Panc1 (cell line): ENCODE measurements at regions not wholly inside any gene's neighbourhood (a gene's known extent, or its start where the extent isn't known, plus 50 kb on each side); places are given as distances from the start of the nearest gene placed in this dataset.
"Not testable (repeated sequence)": the region's sequence is repeated elsewhere in the genome, so short reads cannot be mapped to it uniquely, and the experiment has no call there.

Experiments used
- ATAC-seq: fragments of 200-7000 bp; cut with Tn5 transposase; 2 replicates; pipeline ENCODE4 v1.9.1; 2020; ENCODE audit warnings: mild to moderate bottlenecking, moderate library complexity
- BruUV-seq: library from RNA; stranded (reverse); fragments of 400-500 nt; replicated peaks from 2 replicates; lab custom pipeline; 2021; lab: Mats Ljungman, UMichigan
- CTCF ChIA-PET: fragments of 300-600 bp; sonication (Branson Sonifier 250); formaldehyde crosslinking; loops from one replicate; lab custom pipeline; 2022; ENCODE audit warnings: antibody characterized with exemption; lab: Charles Lee
- POLR2A ChIA-PET: fragments of 300-600 bp; sonication (Branson Sonifier 250); formaldehyde crosslinking; loops from one replicate; lab custom pipeline; 2022; ENCODE audit warnings: antibody characterized with exemption; lab: Charles Lee
- DNase-seq: peaks from one replicate; pipeline ENCODE4 v3.0.0-alpha.2; 2010; ENCODE audit warnings: low read depth, low spot score
- H3K27ac ChIP-seq: 2 replicates; pipeline ENCODE4 v1.5.1; 2011; ENCODE audit warnings: mild to moderate bottlenecking, low read length, inconsistent platforms
- H3K27me3 ChIP-seq: fragments of 200-500 bp; sonication (Bioruptor generic); 2 replicates; pipeline ENCODE4 v1.6.0; 2014; ENCODE audit warnings: low read length, inconsistent platforms; ENCODE audit not compliant: control insufficient read depth, insufficient read depth
- H3K36me3 ChIP-seq: fragments of 200-500 bp; sonication (Bioruptor generic); 2 replicates; pipeline ENCODE4 v1.5.1; 2014; ENCODE audit warnings: inconsistent platforms, mild to moderate bottlenecking, low read length, moderate library complexity; ENCODE audit not compliant: control insufficient read depth, insufficient read depth
- H3K4me1 ChIP-seq: 2 replicates; pipeline ENCODE4 v1.5.1; 2011; ENCODE audit warnings: inconsistent platforms, mild to moderate bottlenecking, low read length, moderate library complexity; ENCODE audit not compliant: control insufficient read depth, insufficient read depth
- H3K4me3 ChIP-seq, 2 experiments: 2 replicates each; pipeline ENCODE4 v1.5.1; 2011 to 2012; ENCODE audit warnings: low read depth in 2 of 2, low read length in 2 of 2, mild to moderate bottlenecking in 2 of 2, inconsistent platforms in 1 of 2, moderate library complexity in 1 of 2
- H3K9me3 ChIP-seq: fragments of 200-500 bp; sonication (Bioruptor generic); 2 replicates; pipeline ENCODE4 v1.5.1; 2014; ENCODE audit warnings: low read depth, mild to moderate bottlenecking, inconsistent platforms, low read length, moderate library complexity; ENCODE audit not compliant: control insufficient read depth, insufficient read depth
- POLR2AphosphoS5 ChIP-seq: IDR thresholded peaks from 2 replicates; pipeline ENCODE4 v1.6.1; 2012; ENCODE audit warnings: mild to moderate bottlenecking, low read depth, low read length, moderate library complexity
- REST ChIP-seq, 2 experiments: IDR thresholded peaks; 2 replicates each; pipeline ENCODE4 v1.6.1; 2011 to 2012; ENCODE audit warnings: low read depth in 2 of 2, control low read depth in 1 of 2, low read length in 1 of 2, mild to moderate bottlenecking in 1 of 2, moderate library complexity in 1 of 2; ENCODE audit not compliant: insufficient read depth in 1 of 2
- SIN3A ChIP-seq: IDR thresholded peaks from 2 replicates; pipeline ENCODE4 v1.6.1; 2012; ENCODE audit warnings: low read depth, mild to moderate bottlenecking, low read length, moderate library complexity, borderline replicate concordance; ENCODE audit not compliant: insufficient read depth
- TCF7L2 ChIP-seq: IDR thresholded peaks from 2 replicates; pipeline ENCODE4 v1.6.1; 2011; ENCODE audit warnings: mild to moderate bottlenecking, low read depth, low read length, inconsistent platforms
- in situ Hi-C: cut with HindIII; loops from 2 replicates; pipeline ENCODE4 v1.10.0; 2016; ENCODE audit warnings: low sequenced_read_pairs, low pct_unique_long_range_greater_than_20kb
- intact Hi-C: fragments of 100-400 bp; cut with micrococcal nuclease; formaldehyde crosslinking; loops from one replicate; pipeline ENCODE4 v1.10.0; 2022; ENCODE audit not compliant: unreplicated experiment
- TF ChIP-seq, protein P1 (sequence below): fragments of 450-650 bp; IDR thresholded peaks from 2 replicates; pipeline ENCODE4 v1.5.1; 2017; ENCODE audit warnings: mild to moderate bottlenecking

DNA sequence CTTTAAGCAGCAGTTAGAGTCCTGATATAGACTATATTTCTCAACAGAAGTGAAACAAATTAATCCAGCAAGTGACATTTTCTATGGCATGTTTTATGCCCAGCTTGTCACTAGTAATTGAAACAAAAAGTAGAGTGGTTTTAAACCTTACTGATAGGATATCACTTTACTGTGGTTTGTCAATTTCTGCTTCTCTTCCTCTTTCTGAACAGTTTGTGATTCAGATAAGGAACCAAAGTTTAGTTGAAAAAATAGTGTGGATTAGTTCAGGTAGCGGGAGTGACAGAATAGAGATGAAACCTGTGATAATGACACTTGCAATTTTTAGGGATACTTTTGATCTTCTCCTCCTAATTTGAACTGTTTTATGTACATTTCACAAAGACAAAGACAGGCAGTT, 485.7 kb upstream of the EDIL3 start:
- no TSS peak for BruUV-seq
- ChIA-PET CTCF (no interaction called here), POLR2A (no interaction called here)
- Histone ChIP-seq H3K27me3 (no peaks in the 10 kb centered on the region), H3K27ac (no peak overlapping the region), H3K4me3 (no peak overlapping the region), H3K36me3 (no peaks in the 10 kb centered on the region), H3K4me1 (no peaks in the 10 kb centered on the region), H3K9me3 (no peaks in the 10 kb centered on the region)
- TF ChIP-seq POLR2AphosphoS5 (no peak), TCF7L2 (no peak), REST (IDR thresholded peaks at IDR 0.05; ENCODE audit: insufficient read depth in 1 of 2, low read depth in 2 of 2, low read length in 1 of 2) (no peak), SIN3A (no peak)
- TF ChIP-seq, protein P1, sequence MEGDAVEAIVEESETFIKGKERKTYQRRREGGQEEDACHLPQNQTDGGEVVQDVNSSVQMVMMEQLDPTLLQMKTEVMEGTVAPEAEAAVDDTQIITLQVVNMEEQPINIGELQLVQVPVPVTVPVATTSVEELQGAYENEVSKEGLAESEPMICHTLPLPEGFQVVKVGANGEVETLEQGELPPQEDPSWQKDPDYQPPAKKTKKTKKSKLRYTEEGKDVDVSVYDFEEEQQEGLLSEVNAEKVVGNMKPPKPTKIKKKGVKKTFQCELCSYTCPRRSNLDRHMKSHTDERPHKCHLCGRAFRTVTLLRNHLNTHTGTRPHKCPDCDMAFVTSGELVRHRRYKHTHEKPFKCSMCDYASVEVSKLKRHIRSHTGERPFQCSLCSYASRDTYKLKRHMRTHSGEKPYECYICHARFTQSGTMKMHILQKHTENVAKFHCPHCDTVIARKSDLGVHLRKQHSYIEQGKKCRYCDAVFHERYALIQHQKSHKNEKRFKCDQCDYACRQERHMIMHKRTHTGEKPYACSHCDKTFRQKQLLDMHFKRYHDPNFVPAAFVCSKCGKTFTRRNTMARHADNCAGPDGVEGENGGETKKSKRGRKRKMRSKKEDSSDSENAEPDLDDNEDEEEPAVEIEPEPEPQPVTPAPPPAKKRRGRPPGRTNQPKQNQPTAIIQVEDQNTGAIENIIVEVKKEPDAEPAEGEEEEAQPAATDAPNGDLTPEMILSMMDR, result no peak
- intact Hi-C loops (no loop called here), in situ Hi-C loops (no loop called here)
- ATAC-seq (no peak), DNase-seq (no peak)

DNA sequence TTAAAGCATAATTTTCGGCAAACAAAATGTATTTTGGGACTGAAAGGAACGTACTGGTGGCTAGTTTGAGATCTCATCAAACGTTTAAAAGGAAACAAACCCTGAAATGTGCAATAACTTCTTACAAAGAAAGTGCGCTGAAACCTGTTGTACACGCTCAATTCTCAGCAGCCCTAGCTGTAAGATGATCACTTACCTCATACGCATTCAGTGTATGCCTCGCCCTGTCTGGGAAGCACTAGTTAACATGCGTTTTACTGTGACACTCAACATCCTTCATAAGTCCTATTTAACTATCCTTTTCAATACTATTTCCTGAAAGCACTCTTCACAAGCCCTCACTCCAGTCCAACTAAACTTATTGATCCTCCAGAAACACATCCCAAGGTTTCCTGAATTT, 485.0 kb upstream of the EDIL3 start:
- no TSS peak for BruUV-seq
- H3K9me3 ChIP-seq, result no peaks in the 10 kb centered on the region
- no peak overlapping the region for H3K4me3 ChIP-seq
- in situ Hi-C loops (no loop called here), intact Hi-C loops (no loop called here)
- no peak for ATAC-seq
- no peak overlapping the region for H3K27ac ChIP-seq
- TF ChIP-seq REST (IDR thresholded peaks at IDR 0.05; ENCODE audit: insufficient read depth in 1 of 2, low read depth in 2 of 2, low read length in 1 of 2) (no peak), TCF7L2 (no peak), SIN3A (no peak), POLR2AphosphoS5 (no peak)
- TF ChIP-seq, protein P1, result no peak
- H3K36me3 ChIP-seq, result no peaks in the 10 kb centered on the region
- H3K4me1 ChIP-seq, result no peaks in the 10 kb centered on the region
- ChIA-PET POLR2A (no interaction called here), CTCF (no interaction called here)
- H3K27me3 ChIP-seq, result no peaks in the 10 kb centered on the region
- DNase-seq, result no peak

DNA sequence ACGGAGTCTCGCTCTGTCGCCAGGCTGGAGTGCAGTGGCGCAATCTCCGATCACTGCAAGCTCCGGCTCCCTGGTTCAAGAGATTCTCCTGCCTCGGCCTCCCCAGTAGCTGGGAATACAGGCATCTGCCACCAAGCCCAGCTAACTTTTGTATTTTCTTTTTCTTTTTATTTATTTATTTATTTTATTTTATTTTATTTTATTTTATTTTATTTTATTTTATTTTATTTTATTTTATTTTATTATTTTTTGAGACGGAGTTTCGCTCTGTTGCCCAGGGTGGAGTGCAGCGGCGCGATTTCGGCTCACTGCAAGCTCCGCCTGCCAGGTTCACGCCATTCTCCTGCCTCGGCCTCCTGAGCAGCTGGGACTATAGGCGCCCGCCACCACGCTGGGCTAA, 479.3 kb upstream of the EDIL3 start:
- in situ Hi-C loops, H3K4me3 ChIP-seq, POLR2A ChIA-PET, H3K36me3 ChIP-seq, intact Hi-C loops, H3K4me1 ChIP-seq, H3K27ac ChIP-seq, BruUV-seq, DNase-seq, H3K9me3 ChIP-seq, ATAC-seq, H3K27me3 ChIP-seq: not testable (repeated sequence)
- CTCF ChIA-PET, result interaction anchor here (0.7 kb wide), 1 partner anchor 388 kb away, joined by 5 read pairs; no protein-coding TSS in a partner anchor
